GM21447 (cell line): ENCODE measurements at regions not wholly inside any gene's neighbourhood (a gene's known extent, or its start where the extent isn't known, plus 50 kb on each side); places are given as distances from the start of the nearest gene placed in this dataset.
"Not testable (repeated sequence)": the region's sequence is repeated elsewhere in the genome, so short reads cannot be mapped to it uniquely, and the experiment has no call there.

Experiments used
- ATAC-seq: cut with Tn5 transposase; IDR thresholded peaks from one replicate; pipeline ENCODE4 v1.9.1; 2021; ENCODE audit not compliant: unreplicated experiment

DNA sequence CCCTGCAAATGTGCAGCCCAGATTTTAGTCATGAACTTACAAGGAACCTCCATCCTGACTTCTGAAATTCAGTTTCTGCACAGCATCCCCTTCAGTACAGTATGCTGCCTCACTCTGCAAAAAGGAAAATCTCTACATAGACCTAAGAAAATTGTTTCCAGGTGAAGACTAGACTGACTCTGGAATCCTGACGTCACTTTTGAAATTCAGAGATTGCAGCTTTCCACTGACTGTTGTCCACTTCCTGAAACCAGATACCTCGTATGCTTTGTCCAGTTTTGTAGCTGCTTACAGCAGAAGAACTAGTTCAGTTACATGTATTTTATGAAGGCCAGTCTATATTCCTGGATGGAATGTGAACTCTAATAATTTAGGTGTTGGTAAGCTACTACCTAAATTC, 629.3 kb upstream of the ST8SIA4 start:
- no peak for ATAC-seq

GRCh38 chr5:101531026-101531425, 627.9 kb upstream of the ST8SIA4 start:
- no peak for ATAC-seq

- ATAC-seq: not testable (repeated sequence)
Measured at GRCh38 chr5:101529094-101529493, 626.0 kb upstream of the ST8SIA4 start.

GRCh38 chr5:101520417-101520816, 617.3 kb upstream of the ST8SIA4 start:
- no peak for ATAC-seq

- no peak for ATAC-seq
Measured at GRCh38 chr5:101517795-101518194, 614.7 kb upstream of the ST8SIA4 start.

DNA sequence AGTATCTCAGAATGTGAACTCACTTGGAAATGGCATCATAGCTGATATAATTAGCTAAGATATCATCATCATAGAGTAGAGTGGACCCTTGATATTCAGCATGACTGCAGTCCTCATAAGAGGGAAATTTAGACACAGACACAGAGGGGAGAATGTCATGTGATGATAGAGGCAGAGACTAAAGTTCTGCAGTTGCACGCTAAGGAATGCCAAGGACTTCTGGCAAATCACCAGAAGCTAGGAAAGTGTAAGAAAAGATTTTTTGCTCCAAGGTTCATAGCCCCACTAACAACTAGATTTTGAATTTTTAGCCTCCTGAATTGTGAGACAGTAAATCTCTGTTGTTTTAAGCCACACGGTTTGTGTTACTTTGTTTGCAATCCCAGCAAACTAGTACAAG, 612.6 kb upstream of the ST8SIA4 start:
- no peak for ATAC-seq

DNA sequence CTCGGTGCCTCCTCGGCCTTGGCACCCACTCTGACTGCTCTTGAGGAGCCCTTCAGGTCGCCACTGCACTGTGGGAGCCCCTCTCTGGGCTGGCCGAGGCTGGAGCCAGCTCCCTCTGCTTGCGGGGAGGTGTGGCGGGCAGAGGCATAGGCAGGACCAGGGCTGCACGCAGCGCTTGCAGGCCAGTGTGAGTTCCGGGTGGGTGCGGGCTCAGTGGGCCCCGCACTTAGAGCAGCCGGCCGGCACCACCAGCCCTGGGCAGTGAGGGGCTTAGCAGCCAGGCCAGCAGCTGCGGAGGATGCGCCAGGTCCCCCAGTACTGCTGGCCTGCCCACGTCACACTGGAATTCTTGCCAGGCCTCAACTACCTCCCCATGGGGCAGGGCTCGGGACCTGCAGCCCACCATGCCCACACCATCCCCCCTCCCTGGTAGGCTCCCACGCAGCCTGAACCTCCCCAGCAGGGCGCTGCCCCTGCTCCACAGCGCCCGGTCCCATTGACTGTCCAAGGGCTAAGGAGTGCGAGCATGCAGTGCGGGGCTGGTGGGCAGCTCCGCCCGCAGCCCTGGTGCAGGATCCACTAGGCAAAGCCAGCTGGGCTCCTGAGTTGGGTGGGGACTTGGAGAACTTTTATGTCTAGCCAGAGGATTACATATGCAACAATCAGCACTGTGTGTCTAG, 602.9 kb upstream of the ST8SIA4 start:
- ATAC-seq: no peak

GRCh38 chr5:101482931-101483330, 579.8 kb upstream of the ST8SIA4 start:
- no peak for ATAC-seq

DNA sequence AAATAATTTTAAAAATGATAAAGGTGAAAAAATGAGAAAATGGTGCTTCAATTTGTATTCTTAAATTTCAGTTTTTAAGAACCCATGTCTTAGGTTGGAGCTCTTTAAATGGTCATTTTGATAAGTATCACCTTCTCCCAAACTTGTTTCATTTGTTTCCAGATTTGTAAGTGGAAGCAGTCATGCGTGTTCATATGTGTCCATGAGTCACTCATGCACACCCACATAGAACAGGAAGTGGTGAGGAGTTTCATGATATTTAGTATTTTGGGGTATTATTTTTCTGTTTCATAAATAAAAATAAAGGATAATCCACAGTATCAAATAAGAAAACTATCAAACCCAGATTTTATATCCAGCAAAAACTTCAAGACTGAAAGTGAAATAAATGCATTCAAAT, 570.4 kb upstream of the ST8SIA4 start:
- no peak for ATAC-seq

DNA sequence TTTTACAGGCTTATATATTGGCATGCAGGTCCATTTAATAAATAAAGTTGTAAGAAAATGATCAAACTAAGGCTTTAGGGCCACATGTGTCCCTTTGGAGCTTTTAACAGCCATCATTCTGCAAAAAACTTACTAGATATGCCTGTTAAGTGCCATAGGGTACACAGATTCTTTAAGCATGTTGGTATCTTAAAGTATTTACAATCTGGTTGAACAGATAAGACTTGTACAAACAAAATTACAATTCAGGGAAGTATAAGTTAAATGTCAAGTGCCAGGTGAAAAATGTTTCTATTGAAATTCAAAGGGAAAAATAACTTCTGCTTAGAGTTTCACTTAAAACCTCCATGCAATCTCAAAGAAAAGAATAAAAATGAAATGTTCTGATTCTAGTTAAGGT, 558.4 kb upstream of the ST8SIA4 start:
- ATAC-seq: no peak

- no peak for ATAC-seq
Measured at GRCh38 chr5:101458587-101458986, 555.5 kb upstream of the ST8SIA4 start.

GRCh38 chr5:101455851-101456250, 552.8 kb upstream of the ST8SIA4 start:
- no peak for ATAC-seq

DNA sequence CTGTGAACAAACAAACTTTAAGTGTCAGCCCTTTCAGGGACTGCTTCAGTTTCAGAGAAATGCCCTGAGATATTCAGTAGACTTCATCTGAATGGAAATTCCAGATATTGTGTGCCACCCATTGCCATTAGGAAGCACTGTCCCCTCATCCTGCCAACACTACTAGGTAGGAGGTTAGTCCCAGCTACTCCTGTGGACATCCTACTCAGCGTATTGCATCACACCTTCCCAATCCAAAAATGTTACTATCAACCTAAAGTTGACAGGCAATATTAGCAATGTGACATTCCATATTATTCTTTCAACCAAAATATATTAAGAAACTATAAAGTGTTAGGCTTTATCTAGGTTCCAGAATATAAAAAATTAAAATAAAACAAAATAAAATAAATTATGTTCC, 552.0 kb upstream of the ST8SIA4 start:
- ATAC-seq: no peak

DNA sequence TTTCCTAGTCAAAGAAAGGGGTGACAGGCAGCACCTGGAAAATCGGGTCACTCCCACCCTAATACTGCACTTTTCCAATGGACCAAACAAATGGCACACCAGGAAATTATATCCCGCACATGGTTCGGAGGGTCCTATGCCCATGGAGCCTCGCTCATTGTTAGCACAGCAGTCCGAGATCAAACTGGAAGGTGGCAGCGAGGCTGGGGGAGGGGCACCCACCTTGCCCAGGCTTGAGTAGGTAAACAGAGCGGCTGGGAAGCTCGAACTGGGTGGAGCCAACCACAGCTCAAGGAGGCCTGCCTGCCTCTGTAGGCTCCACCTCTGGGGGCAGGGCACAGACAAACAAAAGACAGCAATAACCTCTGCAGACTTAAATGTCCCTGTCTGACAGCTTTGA, 539.2 kb upstream of the ST8SIA4 start:
- not testable (repeated sequence) for ATAC-seq

DNA sequence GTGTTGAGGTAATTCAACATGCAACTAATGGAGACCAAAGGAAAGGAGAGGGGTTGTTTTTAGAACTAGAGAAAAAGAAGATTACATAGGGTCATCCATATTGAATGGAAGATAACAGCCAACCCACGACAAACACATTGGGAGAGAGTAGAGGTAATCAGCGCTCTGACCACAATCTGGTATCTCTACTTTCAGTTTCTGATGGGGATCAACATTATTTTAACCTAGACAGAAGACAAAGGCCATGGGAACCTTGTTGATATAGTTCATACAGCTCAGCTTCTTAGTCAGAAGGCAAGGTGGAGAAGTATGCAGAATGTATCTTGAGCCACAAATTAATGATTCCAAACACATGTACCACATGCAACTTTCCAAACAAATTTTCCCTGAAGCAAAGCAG, 537.1 kb upstream of the ST8SIA4 start:
- no peak for ATAC-seq

DNA sequence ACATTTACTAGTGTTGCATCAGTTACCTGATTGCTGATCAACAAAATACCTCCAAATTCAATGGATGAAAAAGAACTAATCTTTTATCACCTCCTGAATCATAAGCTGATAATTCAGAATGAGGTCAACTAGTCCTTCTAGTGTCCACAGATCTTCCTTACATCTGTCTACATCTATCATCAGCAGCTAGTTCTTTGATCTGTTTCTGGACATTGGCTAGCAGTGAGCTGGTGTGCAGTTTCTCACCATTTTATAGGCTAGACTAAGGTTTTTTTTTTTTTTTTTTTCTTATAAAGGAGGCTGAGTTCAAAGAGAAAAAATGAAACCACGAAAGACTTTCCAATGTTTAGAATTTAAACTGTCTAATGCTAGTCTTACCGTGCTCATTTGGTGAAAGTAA, 534.3 kb upstream of the ST8SIA4 start:
- no peak for ATAC-seq

DNA sequence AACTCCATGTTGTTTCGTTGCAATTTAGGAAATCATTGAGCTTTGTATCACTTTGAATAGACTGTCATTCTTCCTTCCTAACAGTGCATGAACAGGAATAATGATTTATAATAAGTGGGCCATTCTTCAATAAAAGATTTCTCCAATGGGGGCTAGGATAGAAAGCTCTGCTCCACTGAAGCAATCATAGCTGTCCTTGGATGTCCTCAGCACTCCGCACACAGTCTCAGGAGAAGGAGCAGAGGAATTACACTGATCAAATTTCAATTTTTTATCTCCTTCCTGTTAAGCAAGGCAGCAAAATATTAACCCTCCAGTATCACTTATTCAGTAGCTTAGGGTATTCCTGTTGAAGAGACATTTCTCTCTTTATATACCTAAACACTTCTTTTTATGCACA, 532.7 kb upstream of the ST8SIA4 start:
- ATAC-seq: no peak

DNA sequence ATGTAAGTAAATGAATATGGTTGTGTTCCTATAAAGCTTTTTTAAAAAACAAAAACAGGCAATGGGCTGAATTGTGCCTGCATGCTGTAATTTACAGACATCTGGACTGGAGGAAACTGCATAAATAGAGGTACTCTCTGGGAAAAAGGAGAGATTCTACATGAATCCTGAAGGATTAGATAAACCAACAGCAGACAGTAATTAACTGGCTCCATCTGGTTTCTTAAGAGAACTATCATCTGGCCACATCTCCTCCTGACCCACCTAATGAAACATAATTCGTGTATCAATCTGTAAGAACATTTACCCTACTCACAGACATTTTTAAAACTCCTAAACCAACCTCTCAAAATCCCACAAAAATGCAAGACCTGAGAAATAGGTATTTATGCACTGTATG, 528.1 kb upstream of the ST8SIA4 start:
- ATAC-seq: no peak

DNA sequence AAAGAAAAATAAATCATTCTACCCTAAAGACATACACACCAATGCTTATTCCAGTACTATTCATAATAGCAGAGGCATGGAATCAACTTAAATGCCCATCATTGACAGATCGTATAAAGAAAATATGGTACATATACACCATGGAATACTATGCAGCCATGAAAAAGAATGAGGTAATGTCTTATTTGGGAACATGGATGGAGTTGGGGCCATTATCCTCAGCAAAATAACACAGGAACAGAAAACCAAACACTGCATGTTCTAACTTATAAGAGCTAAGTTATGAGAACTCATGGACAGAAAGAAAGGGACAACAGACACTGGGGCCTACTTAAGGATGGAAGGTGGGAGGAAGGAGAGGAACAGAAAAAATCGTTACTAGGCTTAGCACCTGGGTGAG, 527.5 kb upstream of the ST8SIA4 start:
- ATAC-seq: no peak

- ATAC-seq: no peak
Measured at GRCh38 chr5:101429241-101429640, 526.2 kb upstream of the ST8SIA4 start.

DNA sequence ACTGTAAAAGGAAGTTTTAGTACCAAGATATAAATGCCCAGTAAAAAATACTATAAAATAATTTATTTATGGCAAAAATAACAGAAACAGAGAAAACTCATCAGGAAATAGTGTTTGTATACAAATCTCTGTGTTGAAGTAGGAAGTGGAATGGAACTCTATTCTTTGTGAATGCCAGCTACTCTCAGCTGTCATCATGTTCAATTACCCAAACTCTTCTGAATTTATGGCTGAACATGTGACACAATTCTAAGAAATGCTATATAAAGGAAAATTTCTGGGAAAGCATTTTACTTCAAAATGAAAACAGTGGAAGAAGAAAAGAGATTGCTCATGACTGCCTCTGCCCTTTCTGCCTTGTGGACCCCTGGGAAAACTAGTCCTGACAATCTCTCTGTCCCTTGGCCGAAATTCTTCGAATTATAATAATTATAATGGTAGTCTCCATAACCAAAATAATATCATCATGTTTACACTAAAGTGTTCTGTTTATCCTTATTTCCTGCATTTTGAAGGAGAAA, 522.3 kb upstream of the ST8SIA4 start:
- no peak for ATAC-seq

DNA sequence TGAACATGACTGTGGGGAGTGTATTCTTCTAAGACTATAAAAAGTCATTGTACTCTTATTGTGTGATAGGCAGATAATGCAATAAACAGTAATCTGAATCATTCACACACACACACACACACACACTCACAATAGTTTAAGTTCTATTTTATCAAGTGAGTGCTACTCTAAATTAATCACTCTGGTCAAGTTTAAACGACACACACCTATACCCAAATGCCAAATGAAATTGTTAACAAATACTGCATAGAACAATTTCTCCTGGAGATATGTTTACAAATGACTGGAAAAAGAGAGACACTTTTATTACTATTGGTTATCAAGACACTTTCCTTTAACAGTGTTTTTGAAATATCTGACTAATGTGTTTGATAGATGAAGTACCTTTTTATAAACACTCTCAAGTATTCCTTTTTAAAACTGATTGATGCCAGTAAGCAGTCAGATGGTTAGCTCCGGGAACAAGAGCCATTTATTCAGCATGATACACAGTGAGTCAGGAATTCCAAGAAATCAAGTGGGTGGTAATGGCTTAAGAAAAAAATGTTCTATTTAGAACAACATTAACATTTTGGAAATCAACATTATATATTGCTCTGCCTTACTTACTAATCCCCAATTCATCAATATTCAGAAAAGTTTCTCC, 521.6 kb upstream of the ST8SIA4 start:
- ATAC-seq: no peak

DNA sequence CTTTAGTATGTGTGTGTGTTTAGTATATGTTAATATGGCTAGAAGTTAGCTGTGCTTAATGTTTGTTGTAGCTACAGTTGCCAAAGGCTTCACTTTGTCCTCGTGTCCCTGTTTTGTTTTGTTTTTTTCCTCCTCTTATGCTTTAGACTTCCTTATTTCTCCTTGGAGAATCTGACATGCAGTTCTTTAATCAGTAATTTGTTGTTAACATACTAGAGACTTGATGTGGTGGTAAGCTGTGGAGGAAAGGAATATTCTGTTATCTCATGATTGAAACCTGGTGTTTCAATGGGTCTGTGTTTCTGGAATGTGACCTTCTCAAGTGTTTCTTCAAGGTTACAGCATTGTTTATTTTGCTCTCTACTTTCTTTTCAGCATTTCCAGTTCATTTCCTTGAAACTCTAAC, 515.6 kb upstream of the ST8SIA4 start:
- ATAC-seq: no peak
